ENCODE measurements at regions not wholly inside any gene's neighbourhood (a gene's known extent, or its start where the extent isn't known, plus 50 kb on each side); places are given as distances from the start of the nearest gene placed in this dataset.

GRCh38 chr1:216922406-216922805 lies 199.2 kb upstream of the ESRRG start:
- TF ChIP-seq MAZ (IDR thresholded peaks at IDR 0.05; ENCODE audit: borderline replicate concordance, low read depth, low read length) (no peak), CTCF (IDR thresholded peaks at IDR 0.05) (no peak), RAD21 (conservative IDR thresholded peaks at IDR 0.05 in 1 of 2, IDR thresholded peaks at IDR 0.05 in 1 of 2) (no peak), BHLHE40 (IDR thresholded peaks at IDR 0.05; ENCODE audit: low read depth, low read length) (no peak), FOSL2 (IDR thresholded peaks at IDR 0.05) (no peak), FOSL2 (CRISPR knock-in tag; IDR thresholded peaks at IDR 0.05) (no peak), POLR2A (IDR thresholded peaks at IDR 0.05; ENCODE audit: low read length) (no peak), SMC3 (IDR thresholded peaks at IDR 0.05) (no peak), E2F6 (IDR thresholded peaks at IDR 0.05; ENCODE audit: borderline replicate concordance, low read depth) (no peak), EP300 (IDR thresholded peaks at IDR 0.05) (no peak), HOXA7 (CRISPR knock-in tag; IDR thresholded peaks at IDR 0.05) (no peak), USF2 (IDR thresholded peaks at IDR 0.05) (no peak), EHMT2 (IDR thresholded peaks at IDR 0.05; ENCODE audit: low read depth) (no peak), TP53 (CRISPR knock-in tag; IDR thresholded peaks at IDR 0.05) (no peak), HMGXB4 (CRISPR knock-in tag; IDR thresholded peaks at IDR 0.05; ENCODE audit: borderline replicate concordance) (no peak)

All from A549 (cell line).